Left ventricle myocardium inferior (tissue), 1 donor: ENCODE measurements at regions not wholly inside any gene's neighbourhood (a gene's known extent, or its start where the extent isn't known, plus 50 kb on each side); places are given as distances from the start of the nearest gene placed in this dataset.

Experiments used
- DNase-seq: peaks from one replicate; pipeline ENCODE4 v3.0.0-alpha.2; 2020
- H3K27ac ChIP-seq: fragments of 200-600 bp; replicated peaks from 2 replicates; pipeline ENCODE4 v1.8.0; 2021
- H3K27me3 ChIP-seq: fragments of 200-600 bp; 2 replicates; pipeline ENCODE4 v1.8.0; 2021; ENCODE audit warnings: low read depth
- H3K36me3 ChIP-seq: fragments of 200-600 bp; 2 replicates; pipeline ENCODE4 v1.8.0; 2021
- H3K4me1 ChIP-seq: fragments of 200-600 bp; 2 replicates; pipeline ENCODE4 v1.8.0; 2021
- H3K4me3 ChIP-seq: fragments of 200-600 bp; 2 replicates; pipeline ENCODE4 v1.8.0; 2021; ENCODE audit warnings: mild to moderate bottlenecking, moderate library complexity
- H3K9me3 ChIP-seq: fragments of 200-600 bp; replicated peaks from 2 replicates; pipeline ENCODE4 v1.8.0; 2021
- CTCF ChIP-seq: fragments of 200-600 bp; IDR thresholded peaks from 2 replicates; pipeline ENCODE4 v1.8.0; 2021; ENCODE audit warnings: antibody characterized with exemption, mild to moderate bottlenecking, borderline replicate concordance
- intact Hi-C: fragments of 100-400 bp; cut with micrococcal nuclease; formaldehyde crosslinking; loops from one replicate; pipeline ENCODE4 v1.11.0; 2022
- donor health status: DM: no; HTN: yes; CAD: no; lungs with severe emphysema.

- H3K27ac ChIP-seq, result no peak overlapping the region
- DNase-seq, result no peak
- peaks cover 10% of the 10 kb centered on the region for H3K4me1 ChIP-seq
- H3K4me3 ChIP-seq, result no peak overlapping the region
- no peaks in the 10 kb centered on the region for H3K27me3 ChIP-seq
- no peak for TF ChIP-seq CTCF
- intact Hi-C loops, result no loop called here
- peaks cover 15% of the 10 kb centered on the region for H3K9me3 ChIP-seq
- no peaks in the 10 kb centered on the region for H3K36me3 ChIP-seq
These were observed 106.4 kb upstream of the EDNRB start for GRCh38 chr13:78024996-78025395.

- H3K9me3 ChIP-seq, result peaks cover 16% of the 10 kb centered on the region
- no peak for TF ChIP-seq CTCF
- H3K27me3 ChIP-seq, result no peaks in the 10 kb centered on the region
- H3K4me3 ChIP-seq, result no peak overlapping the region
- intact Hi-C loops, result no loop called here
- peaks cover 10% of the 10 kb centered on the region for H3K4me1 ChIP-seq
- H3K27ac ChIP-seq, result peak overlapping the region; percentile 22
- no peak for DNase-seq
- H3K36me3 ChIP-seq, result no peaks in the 10 kb centered on the region
These were observed 103.7 kb upstream of the EDNRB start for GRCh38 chr13:78022164-78022877.

- H3K27ac ChIP-seq, result no peak overlapping the region
- TF ChIP-seq CTCF, result no peak
- intact Hi-C loops, result no loop called here
- no peak overlapping the region for H3K4me3 ChIP-seq
- no peaks in the 10 kb centered on the region for H3K36me3 ChIP-seq
- no peak for DNase-seq
- peaks cover 26% of the 10 kb centered on the region for H3K9me3 ChIP-seq
- no peaks in the 10 kb centered on the region for H3K27me3 ChIP-seq
- peaks cover 10% of the 10 kb centered on the region for H3K4me1 ChIP-seq
These were observed 102.2 kb upstream of the EDNRB start for GRCh38 chr13:78020861-78021260.

- peaks cover under 1% of the 10 kb centered on the region for H3K4me1 ChIP-seq
- DNase-seq, result no peak
- no peaks in the 10 kb centered on the region for H3K36me3 ChIP-seq
- H3K4me3 ChIP-seq, result no peak overlapping the region
- H3K27ac ChIP-seq, result no peak overlapping the region
- intact Hi-C loops, result no loop called here
- peaks cover 13% of the 10 kb centered on the region for H3K9me3 ChIP-seq
- TF ChIP-seq CTCF, result no peak
- H3K27me3 ChIP-seq, result no peaks in the 10 kb centered on the region
These were observed 97.2 kb upstream of the EDNRB start for GRCh38 chr13:78015782-78016181.

GRCh38 chr13:78012046-78012445 is 93.4 kb upstream of the EDNRB start:
- no peak for DNase-seq
- H3K27ac ChIP-seq, result no peak overlapping the region
- H3K4me1 ChIP-seq, result no peaks in the 10 kb centered on the region
- no peaks in the 10 kb centered on the region for H3K36me3 ChIP-seq
- intact Hi-C loops, result no loop called here
- H3K9me3 ChIP-seq, result peaks cover 12% of the 10 kb centered on the region
- no peak for TF ChIP-seq CTCF
- no peak overlapping the region for H3K4me3 ChIP-seq
- no peaks in the 10 kb centered on the region for H3K27me3 ChIP-seq
